ENCODE measurements at regions not wholly inside any gene's neighbourhood (a gene's known extent, or its start where the extent isn't known, plus 50 kb on each side); places are given as distances from the start of the nearest gene placed in this dataset.

DNA sequence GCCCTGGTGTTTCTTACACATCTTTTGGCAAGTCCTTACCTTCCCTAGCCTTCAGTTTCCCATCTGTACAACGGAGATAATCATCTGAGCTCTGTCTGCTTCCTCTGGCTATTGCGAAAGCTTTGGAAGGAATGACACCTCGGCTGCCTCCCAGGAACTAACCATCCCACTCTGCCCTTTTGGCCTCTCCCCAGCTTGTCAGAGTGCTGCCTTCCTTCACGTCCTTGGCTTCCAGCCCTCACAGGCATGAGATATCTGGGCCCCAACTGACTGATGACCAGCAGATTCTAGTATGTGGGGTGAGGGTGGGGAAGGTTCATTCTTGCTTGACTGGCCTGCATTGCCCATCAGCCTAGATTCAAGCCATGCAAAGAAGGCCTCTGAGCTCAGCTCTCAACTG lies 253.1 kb upstream of the FGGY start:
- no peak for TF ChIP-seq POLR2A (IDR thresholded peaks at IDR 0.05)
- TF ChIP-seq, protein P1, sequence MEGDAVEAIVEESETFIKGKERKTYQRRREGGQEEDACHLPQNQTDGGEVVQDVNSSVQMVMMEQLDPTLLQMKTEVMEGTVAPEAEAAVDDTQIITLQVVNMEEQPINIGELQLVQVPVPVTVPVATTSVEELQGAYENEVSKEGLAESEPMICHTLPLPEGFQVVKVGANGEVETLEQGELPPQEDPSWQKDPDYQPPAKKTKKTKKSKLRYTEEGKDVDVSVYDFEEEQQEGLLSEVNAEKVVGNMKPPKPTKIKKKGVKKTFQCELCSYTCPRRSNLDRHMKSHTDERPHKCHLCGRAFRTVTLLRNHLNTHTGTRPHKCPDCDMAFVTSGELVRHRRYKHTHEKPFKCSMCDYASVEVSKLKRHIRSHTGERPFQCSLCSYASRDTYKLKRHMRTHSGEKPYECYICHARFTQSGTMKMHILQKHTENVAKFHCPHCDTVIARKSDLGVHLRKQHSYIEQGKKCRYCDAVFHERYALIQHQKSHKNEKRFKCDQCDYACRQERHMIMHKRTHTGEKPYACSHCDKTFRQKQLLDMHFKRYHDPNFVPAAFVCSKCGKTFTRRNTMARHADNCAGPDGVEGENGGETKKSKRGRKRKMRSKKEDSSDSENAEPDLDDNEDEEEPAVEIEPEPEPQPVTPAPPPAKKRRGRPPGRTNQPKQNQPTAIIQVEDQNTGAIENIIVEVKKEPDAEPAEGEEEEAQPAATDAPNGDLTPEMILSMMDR (IDR thresholded peaks at IDR 0.05) = no peak
- intact Hi-C loops (cut with DNase I) = loop anchor here in 1 of 2 donors (10.0 kb wide), 1 partner anchor 149 kb away; no protein-coding TSS in a partner anchor
- H3K36me3 ChIP-seq = no peaks in the 10 kb centered on the region
- peaks cover 0 to 23% (median 8%) of the 10 kb centered on the region in 4 donors for H3K4me1 ChIP-seq
- 10% methylated on average over 2 of the region's 4 CpGs for WGBS (ENCODE audit: insufficient coverage, low coverage, low lambda C conversion rate, missing lambda C conversion rate)
- H3K27ac ChIP-seq = peak overlapping the region; percentile 34 to 56 (median 34)
- DNase-seq = peak; percentile 82 to 87 (median 86)
- no peaks in the 10 kb centered on the region for H3K9me3 ChIP-seq
- no peaks in the 10 kb centered on the region for H3K27me3 ChIP-seq
- H3K4me3 ChIP-seq = no peak overlapping the region
- ATAC-seq = peak; percentile 83 to 91 (median 89)

DNA sequence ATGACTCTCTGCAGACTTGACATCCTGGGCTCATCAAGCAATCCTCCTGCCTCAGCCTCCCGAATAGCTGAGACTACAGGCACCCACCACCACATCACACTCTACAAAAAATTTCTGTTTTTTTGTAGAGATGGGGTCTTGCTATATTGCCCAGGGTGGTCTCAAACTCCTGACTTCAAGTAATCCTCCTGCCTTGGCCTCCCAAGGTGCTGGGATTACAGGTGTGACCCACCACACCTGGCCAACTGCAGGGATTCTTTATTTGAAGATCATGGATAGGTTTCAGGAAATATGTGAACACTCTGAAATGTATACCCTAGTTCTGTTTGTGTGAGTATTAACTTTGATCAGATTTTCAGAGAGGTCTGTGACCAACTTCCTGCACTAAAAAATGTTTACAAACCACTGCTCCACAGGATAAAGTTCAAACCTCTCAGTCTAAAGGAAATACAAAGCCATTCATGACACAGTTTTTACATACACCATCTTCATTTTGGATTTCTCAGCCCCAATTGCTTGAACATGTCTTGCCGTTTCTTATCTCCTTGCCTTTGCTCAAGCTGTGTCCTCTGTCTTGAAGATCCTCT lies 252.3 kb upstream of the FGGY start:
- 92% methylated on average over 2 of the region's 2 CpGs for WGBS (ENCODE audit: insufficient coverage, low coverage, low lambda C conversion rate, missing lambda C conversion rate)
- Histone ChIP-seq H3K9me3 (no peaks in the 10 kb centered on the region), H3K36me3 (no peaks in the 10 kb centered on the region), H3K27me3 (no peaks in the 10 kb centered on the region), H3K4me1 (peaks cover 0 to 23% (median 8%) of the 10 kb centered on the region in 4 donors), H3K4me3 (no peak overlapping the region), H3K27ac (peak overlapping the region; percentile 34 to 56 (median 34))
- intact Hi-C loops (cut with DNase I) = loop anchor here in 1 of 2 donors (10.0 kb wide), 1 partner anchor 150 kb away; no protein-coding TSS in a partner anchor
- DNase-seq (no peak), ATAC-seq (peak; percentile 52 to 64 (median 60))
- TF ChIP-seq, protein P1 (IDR thresholded peaks at IDR 0.05) = no peak
- no peak for TF ChIP-seq POLR2A (IDR thresholded peaks at IDR 0.05)

DNA sequence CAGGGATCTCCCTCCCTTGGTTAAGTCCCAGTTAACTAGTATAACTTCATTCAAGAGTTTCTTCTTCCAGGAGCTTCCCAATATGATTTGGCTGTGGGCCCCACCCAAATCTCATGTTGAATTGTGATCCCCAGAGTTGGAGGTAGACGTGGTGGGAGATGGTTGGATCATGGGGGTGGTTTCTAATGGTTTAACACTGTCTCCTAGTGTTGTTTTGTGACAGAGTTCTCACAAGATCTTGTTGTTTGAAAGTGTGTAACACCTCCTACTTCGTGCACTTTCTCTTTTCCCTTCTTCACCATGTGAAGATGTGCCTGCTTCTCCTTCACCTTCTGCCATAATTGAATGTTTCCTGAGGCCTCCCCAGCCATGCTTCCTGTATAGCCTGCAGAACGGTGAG lies 251.8 kb upstream of the FGGY start:
- TF ChIP-seq, protein P1 (IDR thresholded peaks at IDR 0.05) = no peak
- TF ChIP-seq POLR2A (IDR thresholded peaks at IDR 0.05) = no peak
- H3K27ac ChIP-seq = peak overlapping the region in 2 of 3 donors; percentile 18 to 56
- intact Hi-C loops (cut with DNase I) = loop anchor here in 1 of 2 donors (10.0 kb wide), 1 partner anchor 150 kb away; no protein-coding TSS in a partner anchor
- no peaks in the 10 kb centered on the region for H3K36me3 ChIP-seq
- H3K27me3 ChIP-seq = no peaks in the 10 kb centered on the region
- 70% methylated on average over 2 of the region's 3 CpGs for WGBS (ENCODE audit: insufficient coverage, low coverage, low lambda C conversion rate, missing lambda C conversion rate)
- H3K4me3 ChIP-seq = no peak overlapping the region
- ATAC-seq (no peak), DNase-seq (no peak)
- no peaks in the 10 kb centered on the region for H3K9me3 ChIP-seq
- peaks cover 0 to 23% (median 8%) of the 10 kb centered on the region in 4 donors for H3K4me1 ChIP-seq

DNA sequence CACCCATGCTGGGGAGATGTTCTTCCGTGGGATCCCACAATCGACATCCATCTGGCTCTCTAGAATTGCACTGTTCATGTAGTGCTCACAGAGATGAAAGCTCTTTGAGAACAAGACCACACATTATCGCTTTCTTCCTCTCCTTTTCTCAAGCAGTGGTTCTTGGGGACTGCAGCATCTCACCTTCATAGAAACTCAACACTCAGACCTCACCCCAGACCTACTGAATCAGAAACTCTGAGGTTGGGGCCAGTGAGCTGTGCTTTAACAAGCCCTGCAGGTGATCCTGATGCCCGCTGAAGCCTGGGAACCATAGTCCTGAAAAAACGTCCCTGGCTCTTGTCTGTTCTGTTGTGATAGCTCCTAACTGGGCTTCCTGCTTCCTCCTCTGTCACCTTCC lies 251.3 kb upstream of the FGGY start:
- DNase-seq (no peak), ATAC-seq (no peak)
- H3K4me3 ChIP-seq = no peak overlapping the region
- TF ChIP-seq, protein P1 (IDR thresholded peaks at IDR 0.05) = no peak
- TF ChIP-seq POLR2A (IDR thresholded peaks at IDR 0.05) = no peak
- intact Hi-C loops (cut with DNase I) = loop anchor here in 1 of 2 donors (10.0 kb wide), 1 partner anchor 151 kb away; no protein-coding TSS in a partner anchor
- no peak overlapping the region for H3K27ac ChIP-seq
- H3K36me3 ChIP-seq = no peaks in the 10 kb centered on the region
- no peaks in the 10 kb centered on the region for H3K27me3 ChIP-seq
- peaks cover 0 to 23% (median 8%) of the 10 kb centered on the region in 4 donors for H3K4me1 ChIP-seq
- no peaks in the 10 kb centered on the region for H3K9me3 ChIP-seq
- 93% methylated on average over 5 of the region's 5 CpGs for WGBS (ENCODE audit: insufficient coverage, low coverage, low lambda C conversion rate, missing lambda C conversion rate)
